A549 (cell line): ENCODE measurements at regions not wholly inside any gene's neighbourhood (a gene's known extent, or its start where the extent isn't known, plus 50 kb on each side); places are given as distances from the start of the nearest gene placed in this dataset.

ENCODE experiments used
- ATAC-seq, 2 experiments: fragments of 200-7000 bp in 1 of 2; fragments of >200 bp in 1 of 2; cut with Nextera tagmentation in 1 of 2; cut with Tn5 transposase in 1 of 2; 3 replicates each; pipeline versions ENCODE4 v1.8.0 to v1.9.1; 2018 to 2020; ENCODE audit warnings: mild to moderate bottlenecking in 1 of 2, moderate library complexity in 1 of 2
- CTCF ChIA-PET: fragments of 300-600 bp; sonication (Branson Sonifier 250); formaldehyde crosslinking; extraction: SDS; loops from one replicate; lab custom pipeline; 2021; ENCODE audit warnings: antibody characterized with exemption, inconsistent platforms; lab: Yijun Ruan, JAX
- POLR2A ChIA-PET: fragments of 350-600 bp; formaldehyde crosslinking; extraction: SDS; loops from one replicate; lab custom pipeline; 2021; ENCODE audit warnings: antibody characterized with exemption, inconsistent platforms; lab: Yijun Ruan, JAX
- DNase-seq, 2 experiments: peaks; one replicate each; pipeline versions ENCODE4 v3.0.0 to v3.0.0-alpha.2; 2011 to 2016; ENCODE audit warnings: low read depth in 1 of 2, low spot score in 1 of 2
- FAIRE-seq: peaks from 2 replicates; lab custom pipeline; 2011; peaks lifted over from hg19 to GRCh38; lab: Jason Lieb, UNC
- H3K27ac ChIP-seq, 2 experiments: fragments of >200 bp; sonication (Bioruptor Twin); formaldehyde crosslinking; 3 replicates each; pipeline ENCODE4 v1.5.1; 2016 to 2017
- H3K4me1 ChIP-seq: fragments of >200 bp; sonication (Bioruptor Twin); formaldehyde crosslinking; 3 replicates; pipeline ENCODE4 v1.6.1; 2016
- H3K4me2 ChIP-seq: fragments of >200 bp; sonication (Bioruptor Twin); formaldehyde crosslinking; 3 replicates; pipeline ENCODE4 v1.6.1; 2016
- H3K4me3 ChIP-seq: fragments of >200 bp; sonication (Bioruptor Twin); formaldehyde crosslinking; 3 replicates; pipeline ENCODE4 v1.5.1; 2016
- H3K9me3 ChIP-seq: fragments of >200 bp; sonication (Bioruptor Twin); formaldehyde crosslinking; 3 replicates; pipeline ENCODE4 v1.6.1; 2016
- CHD2 ChIP-seq: fragments of 150-350 bp; IDR thresholded peaks from 2 replicates; pipeline ENCODE4 v1.6.1; 2014; ENCODE audit warnings: low read length; ENCODE audit not compliant: partially characterized antibody
- CTCF ChIP-seq: fragments of >200 bp; sonication (Bioruptor Twin); formaldehyde crosslinking; IDR thresholded peaks from 3 replicates; pipeline ENCODE4 v1.5.1; 2016
- E2F6 ChIP-seq: IDR thresholded peaks from 2 replicates; pipeline ENCODE4 v1.6.1; 2012; ENCODE audit warnings: low read depth, borderline replicate concordance
- EHF ChIP-seq: fragments of 250-450 bp; sonication (Bioruptor Pico); IDR thresholded peaks from 2 replicates; pipeline ENCODE4 v1.5.0; 2020; ENCODE audit warnings: mild to moderate bottlenecking
- EP300 ChIP-seq, 2 experiments: fragments of >200 bp; sonication (Bioruptor Twin); formaldehyde crosslinking; IDR thresholded peaks; 2 replicates in 1 of 2; 3 replicates in 1 of 2; pipeline ENCODE4 v1.6.1; 2016 to 2017
- ESRRA ChIP-seq: fragments of 150-350 bp; IDR thresholded peaks from 2 replicates; pipeline ENCODE4 v1.6.1; 2014; ENCODE audit warnings: mild to moderate bottlenecking, low read length, borderline replicate concordance
- FOSL2 ChIP-seq, 2 experiments: fragments of 450-650 bp in 1 of 2; fragments of >200 bp in 1 of 2; sonication (Bioruptor Twin) in 1 of 2; formaldehyde crosslinking; IDR thresholded peaks; 2 replicates each; pipeline versions ENCODE4 v1.5.0 to v1.6.1; 2016 to 2020; ENCODE audit warnings: mild to moderate bottlenecking in 1 of 2, moderate library complexity in 1 of 2
- HDAC2 ChIP-seq: fragments of 200-600 bp; sonication (generic); IDR thresholded peaks from 2 replicates; pipeline ENCODE4 v1.6.1; 2016
- HES2 ChIP-seq: fragments of >200 bp; sonication (Bioruptor Twin); formaldehyde crosslinking; IDR thresholded peaks from 2 replicates; pipeline ENCODE4 v1.6.1; 2016
- HMGXB4 ChIP-seq: fragments of 250-450 bp; sonication (Bioruptor Pico); IDR thresholded peaks from 2 replicates; pipeline ENCODE4 v1.5.0; 2021; ENCODE audit warnings: mild to moderate bottlenecking, moderate library complexity, borderline replicate concordance
- JUN ChIP-seq, 2 experiments: fragments of >200 bp; sonication (Bioruptor Twin); formaldehyde crosslinking; IDR thresholded peaks; 2 replicates in 1 of 2; 3 replicates in 1 of 2; pipeline ENCODE4 v1.6.1; 2016 to 2017
- KDM5A ChIP-seq: fragments of 200-600 bp; sonication (generic); IDR thresholded peaks from 2 replicates; pipeline ENCODE4 v1.6.1; 2016; ENCODE audit warnings: antibody characterized with exemption, mild to moderate bottlenecking
- PBX3 ChIP-seq: IDR thresholded peaks from 2 replicates; pipeline ENCODE4 v1.6.1; 2012
- REST ChIP-seq: fragments of 200-600 bp; sonication (generic); IDR thresholded peaks from 2 replicates; pipeline ENCODE4 v1.6.1; 2016; ENCODE audit warnings: antibody characterized with exemption, mild to moderate bottlenecking, moderate library complexity
- USF2 ChIP-seq: fragments of 450-650 bp; IDR thresholded peaks from 2 replicates; pipeline ENCODE4 v1.6.1; 2014; ENCODE audit warnings: antibody characterized with exemption
- ZNF302 ChIP-seq: fragments of 250-450 bp; sonication (Bioruptor Pico); IDR thresholded peaks from 2 replicates; pipeline ENCODE4 v1.9.0; 2021; ENCODE audit warnings: inconsistent platforms, mild to moderate bottlenecking, moderate library complexity
- WGBS: methylation state at CpG from one replicate; pipeline ENCODE4 v1.1.6; 2017; ENCODE audit errors: missing lambda C conversion rate; 5-methylcytosine and 5-hydroxymethylcytosine counted together

GRCh38 chr5:2288466-2288865 lies 405.7 kb upstream of the IRX4 start:
- POLR2A ChIA-PET: no interaction called here
- H3K4me2 ChIP-seq: no peak overlapping the region
- no peak for TF ChIP-seq FOSL2 (IDR thresholded peaks at IDR 0.05)
- no peak for TF ChIP-seq FOSL2 (CRISPR knock-in tag; IDR thresholded peaks at IDR 0.05)
- TF ChIP-seq CHD2: no peak
- TF ChIP-seq USF2: no peak
- TF ChIP-seq HES2: no peak
- no peak for TF ChIP-seq PBX3
- no peak for TF ChIP-seq CTCF
- WGBS: 21% methylated on average over 7 of the region's 11 CpGs
- DNase-seq: no peak
- no peak for FAIRE-seq
- H3K4me3 ChIP-seq: no peak overlapping the region
- ATAC-seq: no peak
- no peaks in the 10 kb centered on the region for H3K9me3 ChIP-seq
- CTCF ChIA-PET: no interaction called here
- no peaks in the 10 kb centered on the region for H3K4me1 ChIP-seq
- no peak overlapping the region for H3K27ac ChIP-seq

- no peak for ATAC-seq
Measured at GRCh38 chr5:2286250-2286649, 403.5 kb upstream of the IRX4 start.

More at GRCh38 chr5:2286250-2286649, 403.5 kb upstream of the IRX4 start:
- FAIRE-seq: no peak
- POLR2A ChIA-PET: no interaction called here
- H3K9me3 ChIP-seq: no peaks in the 10 kb centered on the region
- WGBS: 11% methylated on average over 7 of the region's 7 CpGs
- CTCF ChIA-PET: no interaction called here
- TF ChIP-seq HMGXB4 (CRISPR knock-in tag): no peak
- no peak for TF ChIP-seq E2F6
- TF ChIP-seq ZNF302: no peak
- TF ChIP-seq ESRRA: no peak
- no peak for TF ChIP-seq EP300 (IDR thresholded peaks at IDR 0.05)
- no peak for TF ChIP-seq REST
- no peak for TF ChIP-seq KDM5A
- no peak for TF ChIP-seq EHF
- no peak for TF ChIP-seq JUN (IDR thresholded peaks at IDR 0.05)
- no peak for TF ChIP-seq HDAC2
- TF ChIP-seq, all 56 proteins: peak for 0
- no peak for DNase-seq
- Histone ChIP-seq H3K4me2 (no peak overlapping the region), H3K4me1 (no peaks in the 10 kb centered on the region), H3K4me3 (no peak overlapping the region), H3K27ac (no peak overlapping the region)
